T-cell (primary cell): ENCODE measurements at regions not wholly inside any gene's neighbourhood (a gene's known extent, or its start where the extent isn't known, plus 50 kb on each side); places are given as distances from the start of the nearest gene placed in this dataset.

Source experiments
- ATAC-seq, 4 experiments: fragments of 200-7000 bp in 3 of 4; fragments of 150-1000 bp in 1 of 4; cut with Tn5 transposase; replicated peaks in 1 of 4; 1 replicate in 3 of 4; 2 replicates in 1 of 4; pipeline ENCODE4 v1.10.0; 2021; ENCODE audit warnings: moderate library complexity in 3 of 4, mild to moderate bottlenecking in 2 of 4, moderate number of reproducible peaks in 1 of 4
- CTCF ChIA-PET, 2 donors: fragments of 300-600 bp; sonication (Branson Sonifier 250); formaldehyde crosslinking; loops; one replicate each; lab custom pipeline; 2022; ENCODE audit warnings: antibody characterized with exemption in 2 of 2; lab: Charles Lee
- POLR2A ChIA-PET, 2 donors: fragments of 300-600 bp; sonication (Branson Sonifier 250); formaldehyde crosslinking; loops; one replicate each; lab custom pipeline; 2022; ENCODE audit warnings: antibody characterized with exemption in 2 of 2; lab: Charles Lee
- DNase-seq, 35 experiments: peaks; one replicate each; pipeline versions ENCODE4 v3.0.0 to v3.0.0-alpha.2; 2013 to 2023
- H3K27ac ChIP-seq: one replicate; pipeline ENCODE4 v1.5.1; 2013; ENCODE audit warnings: low read length
- H3K27me3 ChIP-seq, 2 experiments: replicated peaks in 1 of 2; 1 replicate in 1 of 2; 2 replicates in 1 of 2; pipeline versions ENCODE4 v1.6.1 to v1.7.0; 2013; ENCODE audit warnings: low read length in 1 of 2, mixed read lengths in 1 of 2; ENCODE audit not compliant: control insufficient read depth in 2 of 2, insufficient read depth in 2 of 2; ENCODE audit errors: extremely low read depth in 1 of 2
- H3K36me3 ChIP-seq, 2 donors: 1 replicate in 1 of 2; 2 replicates in 1 of 2; pipeline versions ENCODE4 v1.6.1 to v1.7.0; 2013; ENCODE audit warnings: low read length in 1 of 2; ENCODE audit not compliant: control insufficient read depth in 2 of 2, insufficient read depth in 1 of 2; ENCODE audit errors: extremely low read depth in 1 of 2
- H3K4me1 ChIP-seq, 2 experiments: 1 replicate in 1 of 2; 2 replicates in 1 of 2; pipeline versions ENCODE4 v1.6.1 to v1.7.0; 2013; ENCODE audit warnings: low read length in 2 of 2, mixed read lengths in 1 of 2; ENCODE audit not compliant: insufficient read depth in 2 of 2, control insufficient read depth in 1 of 2; ENCODE audit errors: extremely low read depth in 1 of 2
- H3K4me3 ChIP-seq, 2 donors: 1 replicate in 1 of 2; 2 replicates in 1 of 2; pipeline versions ENCODE4 v1.5.1 to v1.7.0; 2013; ENCODE audit warnings: mild to moderate bottlenecking in 2 of 2, low read length in 1 of 2, moderate library complexity in 1 of 2; ENCODE audit not compliant: control insufficient read depth in 1 of 2; ENCODE audit errors: extremely low read depth in 1 of 2
- H3K9me3 ChIP-seq: 2 replicates; pipeline ENCODE4 v1.7.0; 2013
- H3K27ac Mint-ChIP-seq, 2 donors: one replicate each; pipeline ENCODE4 v1.8.0; 2020 to 2021; ENCODE audit warnings: mild to moderate bottlenecking in 2 of 2, mixed read lengths in 2 of 2
- H3K27me3 Mint-ChIP-seq, 2 donors: one replicate each; pipeline ENCODE4 v1.8.0; 2021 to 2022; ENCODE audit warnings: mixed read lengths in 2 of 2
- H3K36me3 Mint-ChIP-seq: one replicate; pipeline ENCODE4 v1.8.0; 2021; ENCODE audit warnings: mixed read lengths
- H3K4me1 Mint-ChIP-seq, 3 donors: one replicate each; pipeline ENCODE4 v1.8.0; 2020 to 2022; ENCODE audit warnings: mixed read lengths in 3 of 3, mild to moderate bottlenecking in 1 of 3
- H3K4me3 Mint-ChIP-seq, 3 donors: one replicate each; pipeline ENCODE4 v1.8.0; 2020 to 2022; ENCODE audit warnings: mild to moderate bottlenecking in 3 of 3, mixed read lengths in 3 of 3, moderate library complexity in 3 of 3
- H3K9me3 Mint-ChIP-seq, 3 donors: one replicate each; pipeline ENCODE4 v1.8.0; 2020 to 2022; ENCODE audit warnings: mixed read lengths in 3 of 3
- WGBS: methylation state at CpG from one replicate; pipeline ENCODE4 v1.1.5; 2013; ENCODE audit warnings: missing lambda C conversion rate; ENCODE audit not compliant: insufficient coverage; 5-methylcytosine and 5-hydroxymethylcytosine counted together

GRCh38 chr7:17136126-17136525 is 162.3 kb upstream of the AHR start:
- ChIA-PET POLR2A (interaction anchor here in 1 of 2 donors (0.5 kb wide), 1 partner anchor 18 kb away, joined by 3 read pairs; no protein-coding TSS in a partner anchor), CTCF (no interaction called here)
- Mint-ChIP-seq H3K27ac (peak overlapping the region in 1 of 2 donors; percentile 58), H3K27me3 (no peaks in the 10 kb centered on the region), H3K9me3 (no peaks in the 10 kb centered on the region), H3K4me1 (peaks cover 40 to 59% (median 48%) of the 10 kb centered on the region in 3 donors), H3K4me3 (no peak overlapping the region), H3K36me3 (no peaks in the 10 kb centered on the region)
- no peak for ATAC-seq
- no peaks in the 10 kb centered on the region for H3K27me3 ChIP-seq
- H3K9me3 ChIP-seq: no peaks in the 10 kb centered on the region
- no peak overlapping the region for H3K27ac ChIP-seq
- H3K36me3 ChIP-seq: no peaks in the 10 kb centered on the region
- DNase-seq: no peak
- 76% methylated on average over 4 of the region's 6 CpGs for WGBS
- H3K4me1 ChIP-seq: peaks cover 7 to 28% of the 10 kb centered on the region in 2 experiments
- H3K4me3 ChIP-seq: no peak overlapping the region

- no peaks in the 10 kb centered on the region for H3K36me3 Mint-ChIP-seq
- ChIA-PET CTCF (interaction anchor here in 1 of 2 donors (0.6 kb wide), 1 partner anchor 9 kb away, joined by 3 read pairs; no protein-coding TSS in a partner anchor), POLR2A (no interaction called here)
- Histone ChIP-seq H3K4me3 (peak overlapping the region in 1 of 2 donors; percentile 5), H3K4me1 (peaks cover 11 to 34% of the 10 kb centered on the region in 2 experiments), H3K9me3 (no peaks in the 10 kb centered on the region), H3K36me3 (no peaks in the 10 kb centered on the region), H3K27me3 (no peaks in the 10 kb centered on the region), H3K27ac (peak overlapping the region; percentile 84)
- no peaks in the 10 kb centered on the region for H3K9me3 Mint-ChIP-seq
- peak overlapping the region; percentile 32 to 60 (median 50) for H3K4me3 Mint-ChIP-seq
- DNase-seq (peak in 1 of 35 experiments; percentile 30), ATAC-seq (peak; percentile 81 to 90 (median 88))
- no peaks in the 10 kb centered on the region for H3K27me3 Mint-ChIP-seq
- no CpG with 5 or more reads among the region's 1 CpG for WGBS
- H3K4me1 Mint-ChIP-seq: peaks cover 59 to 73% (median 65%) of the 10 kb centered on the region in 3 donors
- peak overlapping the region; percentile 98 for H3K27ac Mint-ChIP-seq
Observed at GRCh38 chr7:17139081-17139480, 159.4 kb upstream of the AHR start.

- POLR2A ChIA-PET: interaction anchor here (0.6 to 0.7 kb wide), 3 partner anchors 8 to 158 kb away, joined by 3 to 9 read pairs (median 3); partner anchors contain the start of gene AHR (in 1 of the 2)
- Histone ChIP-seq H3K27me3 (no peaks in the 10 kb centered on the region), H3K27ac (peak overlapping the region; percentile 84), H3K4me1 (peaks cover 15 to 34% of the 10 kb centered on the region in 2 experiments), H3K4me3 (no peak overlapping the region), H3K9me3 (no peaks in the 10 kb centered on the region), H3K36me3 (no peaks in the 10 kb centered on the region)
- no peak for DNase-seq
- no peak overlapping the region for H3K4me3 Mint-ChIP-seq
- WGBS: no CpG with 5 or more reads among the region's 1 CpG
- H3K27ac Mint-ChIP-seq: peak overlapping the region; percentile 98
- ATAC-seq: no peak
- H3K4me1 Mint-ChIP-seq: peaks cover 63 to 73% (median 68%) of the 10 kb centered on the region in 3 donors
- no peaks in the 10 kb centered on the region for H3K36me3 Mint-ChIP-seq
- no peaks in the 10 kb centered on the region for H3K9me3 Mint-ChIP-seq
- H3K27me3 Mint-ChIP-seq: no peaks in the 10 kb centered on the region
- CTCF ChIA-PET: interaction anchor here in 1 of 2 donors (0.7 kb wide), 1 partner anchor 162 kb away, joined by 4 read pairs; no protein-coding TSS in a partner anchor
Observed at GRCh38 chr7:17140406-17140805, 158.0 kb upstream of the AHR start.

GRCh38 chr7:17142831-17143541 is 155.5 kb upstream of the AHR start:
- DNase-seq: peak in 1 of 35 experiments; percentile 6
- Histone ChIP-seq H3K27me3 (no peaks in the 10 kb centered on the region), H3K4me3 (peak overlapping the region in 1 of 2 donors; percentile 16), H3K4me1 (peaks cover 15 to 29% of the 10 kb centered on the region in 2 experiments), H3K9me3 (no peaks in the 10 kb centered on the region), H3K27ac (peak overlapping the region; percentile 47), H3K36me3 (no peaks in the 10 kb centered on the region)
- H3K27me3 Mint-ChIP-seq: no peaks in the 10 kb centered on the region
- H3K36me3 Mint-ChIP-seq: no peaks in the 10 kb centered on the region
- H3K27ac Mint-ChIP-seq: peak overlapping the region; percentile 85 to 88
- CTCF ChIA-PET: interaction anchor here in 1 of 2 donors (0.7 to 1.1 kb wide), 2 partner anchors 23 to 160 kb away, joined by 3 to 4 read pairs; no protein-coding TSS in a partner anchor
- H3K9me3 Mint-ChIP-seq: no peaks in the 10 kb centered on the region
- POLR2A ChIA-PET: interaction anchor here in 1 of 2 donors (0.7 to 0.8 kb wide), 2 partner anchors 74 to 155 kb away, joined by 3 to 8 read pairs; partner anchors contain the start of gene AHR
- peaks cover 61 to 62% (median 61%) of the 10 kb centered on the region in 3 donors for H3K4me1 Mint-ChIP-seq
- no peak for ATAC-seq
- no CpG with 5 or more reads among the region's 2 CpGs for WGBS
- peak overlapping the region; percentile 61 to 77 (median 63) for H3K4me3 Mint-ChIP-seq

- peak in 30 of 35 experiments; percentile 4 to 56 (median 14) for DNase-seq
- Histone ChIP-seq H3K27ac (peak overlapping the region; percentile 22), H3K27me3 (no peaks in the 10 kb centered on the region), H3K4me1 (peaks cover 13 to 15% of the 10 kb centered on the region in 2 experiments), H3K36me3 (no peaks in the 10 kb centered on the region), H3K4me3 (no peak overlapping the region), H3K9me3 (no peaks in the 10 kb centered on the region)
- peaks cover 47 to 49% (median 48%) of the 10 kb centered on the region in 3 donors for H3K4me1 Mint-ChIP-seq
- H3K27me3 Mint-ChIP-seq: no peaks in the 10 kb centered on the region
- H3K4me3 Mint-ChIP-seq: peak overlapping the region; percentile 44 to 58 (median 54)
- peak; percentile 57 to 84 (median 76) for ATAC-seq
- CTCF ChIA-PET: interaction anchor here (1.1 to 1.3 kb wide), 2 partner anchors 9 to 161 kb away, joined by 3 read pairs; no protein-coding TSS in a partner anchor
- H3K36me3 Mint-ChIP-seq: no peaks in the 10 kb centered on the region
- POLR2A ChIA-PET: interaction anchor here in 1 of 2 donors (0.6 kb wide), 1 partner anchor 14 kb away, joined by 4 read pairs; no protein-coding TSS in a partner anchor
- no CpG with 5 or more reads among the region's 4 CpGs for WGBS
- H3K9me3 Mint-ChIP-seq: no peaks in the 10 kb centered on the region
- peak overlapping the region; percentile 89 for H3K27ac Mint-ChIP-seq
Observed at GRCh38 chr7:17144322-17144721, 154.1 kb upstream of the AHR start.

- H3K36me3 ChIP-seq: no peaks in the 10 kb centered on the region
- Mint-ChIP-seq H3K4me1 (peaks cover 36 to 37% (median 36%) of the 10 kb centered on the region in 3 donors), H3K27ac (no peak overlapping the region), H3K27me3 (no peaks in the 10 kb centered on the region), H3K4me3 (no peak overlapping the region), H3K9me3 (no peaks in the 10 kb centered on the region), H3K36me3 (no peaks in the 10 kb centered on the region)
- WGBS: 100% methylated on average over 3 of the region's 4 CpGs
- H3K9me3 ChIP-seq: no peaks in the 10 kb centered on the region
- CTCF ChIA-PET: interaction anchor here in 1 of 2 donors (0.5 kb wide), 1 partner anchor 149 kb away, joined by 4 read pairs; no protein-coding TSS in a partner anchor
- H3K4me3 ChIP-seq: no peak overlapping the region
- H3K27ac ChIP-seq: no peak overlapping the region
- no peaks in the 10 kb centered on the region for H3K27me3 ChIP-seq
- no peak for ATAC-seq
- DNase-seq: no peak
- POLR2A ChIA-PET: no interaction called here
- peaks cover 6 to 8% of the 10 kb centered on the region in 2 experiments for H3K4me1 ChIP-seq
Observed at GRCh38 chr7:17146621-17147020, 151.8 kb upstream of the AHR start.
